ENCODE measurements at regions not wholly inside any gene's neighbourhood (a gene's known extent, or its start where the extent isn't known, plus 50 kb on each side); places are given as distances from the start of the nearest gene placed in this dataset.

GRCh38 chr15:92324101-92324963 lies 69.3 kb upstream of the ST8SIA2 start (continued):
- TF ChIP-seq ZGPAT (CRISPR knock-in tag; IDR thresholded peaks at IDR 0.05) (no peak), ZBTB42 (CRISPR knock-in tag; IDR thresholded peaks at IDR 0.05) (no peak), ZNF331 (CRISPR knock-in tag; IDR thresholded peaks at IDR 0.05) (no peak), ZNF687 (CRISPR knock-in tag; IDR thresholded peaks at IDR 0.05) (no peak)

- no peak overlapping the region for H3K9ac ChIP-seq (ENCODE audit: insufficient read depth, low read depth, low read length)
- in situ Hi-C loops (cut with HindIII; ENCODE audit: extremely low pct_ligation_motif_present, low pct_unique_long_range_greater_than_20kb) (no loop called here), intact Hi-C loops (cut with micrococcal nuclease; ENCODE audit: unreplicated experiment) (no loop called here)
- no peak for ATAC-seq
- no peak overlapping the region for H3K27ac ChIP-seq (ENCODE audit: extremely low read length, insufficient read depth, low read length)
- no peaks in the 10 kb centered on the region for H3K79me2 ChIP-seq (ENCODE audit: insufficient read depth, low read length)
- DNase-seq (ENCODE audit: low spot score): no peak
- no peaks in the 10 kb centered on the region for H3K9me3 ChIP-seq (ENCODE audit: low read length)
- H3K4me1 ChIP-seq (ENCODE audit: insufficient read depth, low read length): no peaks in the 10 kb centered on the region
- no peaks in the 10 kb centered on the region for H3K36me3 ChIP-seq (replicated peaks in 1 of 2; ENCODE audit: control insufficient read depth in 1 of 2, insufficient read depth in 2 of 2, low read length in 2 of 2)
- BruUV-seq (replicated peaks): no TSS peak
- H3K27me3 ChIP-seq (ENCODE audit: control insufficient read depth in 1 of 2, insufficient read depth in 2 of 2, low read length in 2 of 2): peaks cover 0 to 3% of the 10 kb centered on the region in 2 experiments; a peak in 2 of 5 replicates
- H3K4me3 ChIP-seq (replicated peaks in 1 of 3; ENCODE audit: insufficient read depth in 1 of 3, low read depth in 2 of 3, low read length in 3 of 3): no peak overlapping the region
- no peak overlapping the region for H2AFZ ChIP-seq (ENCODE audit: low read length)
- WGBS (ENCODE audit: low lambda C conversion rate): 0% methylated on average over 1 of the region's 6 CpGs
- no peak for FAIRE-seq
- H3K4me2 ChIP-seq (ENCODE audit: low read depth, low read length): no peak overlapping the region
- ChIA-PET CTCF (ENCODE audit: low intra/inter-chr PET ratio, low total read pairs) (no interaction called here), POLR2A (no interaction called here)
- no peaks in the 10 kb centered on the region for H4K20me1 ChIP-seq (ENCODE audit: insufficient read depth, low read length)
- TF ChIP-seq POGZ (CRISPR knock-in tag; IDR thresholded peaks at IDR 0.05) (no peak), TBX2 (CRISPR knock-in tag; IDR thresholded peaks at IDR 0.05; ENCODE audit: borderline replicate concordance) (no peak), SATB2 (CRISPR knock-in tag; IDR thresholded peaks at IDR 0.05) (no peak), SOX5 (CRISPR knock-in tag; IDR thresholded peaks at IDR 0.05; ENCODE audit: borderline replicate concordance) (no peak), ZNF574 (CRISPR knock-in tag; IDR thresholded peaks at IDR 0.05) (no peak), ZNF547 (CRISPR knock-in tag; IDR thresholded peaks at IDR 0.05) (no peak), PBX2 (CRISPR knock-in tag; IDR thresholded peaks at IDR 0.05) (no peak), RELA (CRISPR knock-in tag; IDR thresholded peaks at IDR 0.05) (no peak), ZNF484 (CRISPR knock-in tag; IDR thresholded peaks at IDR 0.05; ENCODE audit: borderline replicate concordance, low read depth) (no peak), ZNF713 (CRISPR knock-in tag; IDR thresholded peaks at IDR 0.05) (no peak)
Observed at GRCh38 chr15:92326236-92326635, 67.4 kb upstream of the ST8SIA2 start.

Data from HepG2 (cell line).